GM21825 (cell line): ENCODE measurements at regions not wholly inside any gene's neighbourhood (a gene's known extent, or its start where the extent isn't known, plus 50 kb on each side); places are given as distances from the start of the nearest gene placed in this dataset.
"Not testable (repeated sequence)": the region's sequence is repeated elsewhere in the genome, so short reads cannot be mapped to it uniquely, and the experiment has no call there.

Experiments used
- ATAC-seq: cut with Tn5 transposase; IDR thresholded peaks from one replicate; pipeline ENCODE4 v1.9.1; 2021; ENCODE audit warnings: mild to moderate bottlenecking, moderate library complexity; ENCODE audit not compliant: unreplicated experiment

- ATAC-seq = peak; percentile 100
These were observed 84.6 kb upstream of the ZNG1F start for GRCh38 chr9:41273549-41274267.

GRCh38 chr9:41272879-41273548, 83.9 kb upstream of the ZNG1F start:
- peak; percentile 26 for ATAC-seq

- not testable (repeated sequence) for ATAC-seq
These were observed 81.9 kb upstream of the ZNG1F start for GRCh38 chr9:41270992-41271391.

- ATAC-seq = not testable (repeated sequence)
These were observed 80.4 kb upstream of the ZNG1F start for GRCh38 chr9:41269471-41269870.

- ATAC-seq = not testable (repeated sequence)
These were observed 79.9 kb upstream of the ZNG1F start for GRCh38 chr9:41269054-41269453.

- ATAC-seq = not testable (repeated sequence)
These were observed 77.5 kb upstream of the ZNG1F start for GRCh38 chr9:41266602-41267001.

GRCh38 chr9:41266000-41266399, 76.9 kb upstream of the ZNG1F start:
- not testable (repeated sequence) for ATAC-seq

- ATAC-seq = not testable (repeated sequence)
These were observed 62.9 kb upstream of the ZNG1F start for GRCh38 chr9:41251973-41252372.

GRCh38 chr9:41251101-41251500, 62.0 kb upstream of the ZNG1F start:
- ATAC-seq = not testable (repeated sequence)

GRCh38 chr9:41246702-41247101, 57.6 kb upstream of the ZNG1F start:
- ATAC-seq = not testable (repeated sequence)
